ENCODE measurements at regions not wholly inside any gene's neighbourhood (a gene's known extent, or its start where the extent isn't known, plus 50 kb on each side); places are given as distances from the start of the nearest gene placed in this dataset.

GRCh38 chr7:94205529-94205928 lies 189.2 kb upstream of the COL1A2 start:
- Histone ChIP-seq H3K9ac (replicated peaks in 1 of 4; ENCODE audit: extremely low read depth in 1 of 4, low read depth in 3 of 4, low read length in 3 of 4) (no peak overlapping the region), H4K5ac (ENCODE audit: insufficient read length, low read depth, low read length) (no peak overlapping the region), H3K36me3 (ENCODE audit: control insufficient read depth in 2 of 4, insufficient read depth in 4 of 4, low read length in 3 of 4) (no peaks in the 10 kb centered on the region), H2BK15ac (ENCODE audit: low read length) (no peak overlapping the region), H4K91ac (replicated peaks; ENCODE audit: insufficient read length, low read length) (no peak overlapping the region), H3K27me3 (replicated peaks in 1 of 4; ENCODE audit: control insufficient read depth in 3 of 4, extremely low read depth in 1 of 4, insufficient read depth in 3 of 4, low read length in 3 of 4) (no peaks in the 10 kb centered on the region), H2BK5ac (ENCODE audit: low read depth, low read length) (no peak overlapping the region), H3K23me2 (ENCODE audit: low read depth, low read length) (no peaks in the 10 kb centered on the region), H2BK12ac (ENCODE audit: low read depth, low read length) (no peak overlapping the region), H3K4me1 (replicated peaks in 1 of 4; ENCODE audit: control insufficient read depth in 3 of 4, insufficient read depth in 4 of 4, low read length in 3 of 4) (no peaks in the 10 kb centered on the region), H3K4me2 (ENCODE audit: insufficient read depth in 1 of 2, low read depth in 2 of 2, low read length in 2 of 2) (no peak overlapping the region), H4K8ac (ENCODE audit: extremely low read depth, insufficient read depth, low read length) (no peak overlapping the region), H4K20me1 (replicated peaks in 1 of 2; ENCODE audit: control insufficient read depth in 1 of 2, insufficient read depth in 2 of 2, low read length in 2 of 2) (no peaks in the 10 kb centered on the region), H2AFZ (ENCODE audit: low read length) (no peak overlapping the region), H2BK120ac (replicated peaks; ENCODE audit: low read depth, low read length) (no peak overlapping the region), H3K9me3 (ENCODE audit: insufficient read depth in 2 of 2, low read depth in 1 of 2, low read length in 1 of 2) (no peaks in the 10 kb centered on the region), H2AK5ac (ENCODE audit: low read depth, low read length) (no peak overlapping the region), H3K4ac (replicated peaks; ENCODE audit: insufficient read length, low read depth, low read length) (no peak overlapping the region), H3K79me1 (ENCODE audit: low read depth, low read length) (no peaks in the 10 kb centered on the region), H3K27ac (ENCODE audit: low read depth, low read length) (no peak overlapping the region), H3K18ac (ENCODE audit: extremely low read depth, low read length) (no peak overlapping the region), H3K14ac (ENCODE audit: insufficient read length) (no peak overlapping the region), H2BK20ac (ENCODE audit: low read length) (no peak overlapping the region), H3K4me3 (ENCODE audit: extremely low read depth in 1 of 4, insufficient read depth in 2 of 4, low read depth in 3 of 4, low read length in 4 of 4) (no peak overlapping the region), H3K56ac (replicated peaks; ENCODE audit: insufficient read length, low read depth, low read length) (no peak overlapping the region), H3K23ac (ENCODE audit: insufficient read length) (no peak overlapping the region), H3K79me2 (ENCODE audit: control insufficient read depth in 1 of 2, insufficient read depth in 2 of 2, low read length in 2 of 2) (no peaks in the 10 kb centered on the region)
- POLR2A ChIA-PET (ENCODE audit: partially characterized antibody), result no interaction called here
- FAIRE-seq (no peak), DNase-seq (ENCODE audit: low read depth in 1 of 2, low spot score in 2 of 2) (no peak)
- no peak for TF ChIP-seq CBX5 (IDR thresholded peaks at IDR 0.05; ENCODE audit: low read depth, low read length)
- TF ChIP-seq FOSL1 (IDR thresholded peaks at IDR 0.05; ENCODE audit: insufficient read depth, low read depth, low read length), result no peak
- no peak for TF ChIP-seq TEAD4 (IDR thresholded peaks at IDR 0.05; ENCODE audit: low read depth, low read length)
- TF ChIP-seq CBX8 (IDR thresholded peaks at IDR 0.05; ENCODE audit: borderline replicate concordance, low read depth, low read length), result no peak
- TF ChIP-seq NANOG (IDR thresholded peaks at IDR 0.05; ENCODE audit: insufficient read depth, low read depth, low read length, poor library complexity, severe bottlenecking), result no peak
- TF ChIP-seq RNF2 (IDR thresholded peaks at IDR 0.05; ENCODE audit: borderline replicate concordance, low read depth, low read length, missing control alignments, poor library complexity, severe bottlenecking), result no peak
- no peak for TF ChIP-seq BRCA1 (IDR thresholded peaks at IDR 0.05; ENCODE audit: low read depth, low read length)
- no peak for TF ChIP-seq TCF12 (IDR thresholded peaks at IDR 0.05; ENCODE audit: low read depth, low read length)
- TF ChIP-seq RBBP5 (IDR thresholded peaks at IDR 0.05; ENCODE audit: borderline replicate concordance, low read depth, low read length), result no peak
- TF ChIP-seq TAF1 (IDR thresholded peaks at IDR 0.05; ENCODE audit: low read depth, low read length), result no peak
- no peak for TF ChIP-seq RXRA (IDR thresholded peaks at IDR 0.05; ENCODE audit: insufficient read depth, low read depth, low read length)
- TF ChIP-seq CHD1 (IDR thresholded peaks at IDR 0.05; ENCODE audit: low read depth, low read length), result no peak
- TF ChIP-seq YY1 (IDR thresholded peaks at IDR 0.05; ENCODE audit: low read depth, low read length), result no peak
- TF ChIP-seq SIX5 (IDR thresholded peaks at IDR 0.05; ENCODE audit: low read depth, low read length), result no peak
- TF ChIP-seq ASH2L (IDR thresholded peaks at IDR 0.05; ENCODE audit: low read length), result no peak
- no peak for TF ChIP-seq EGR1 (IDR thresholded peaks at IDR 0.05; ENCODE audit: borderline replicate concordance, low read depth, low read length)
- WGBS, 2 experiments (ENCODE audit: extremely low coverage in 1 of 2, insufficient coverage in 1 of 2, insufficient read length in 1 of 2, insufficient replicate concordance in 2 of 2, low coverage in 1 of 2, low lambda C conversion rate in 2 of 2, missing lambda C conversion rate in 1 of 2), result 91% methylated on average over 2 of the region's 2 CpGs; no CpG with 5 or more reads in 1 of the 2 experiments
- CTCF ChIA-PET (ENCODE audit: partially characterized antibody), result interaction anchor here (0.6 to 1.5 kb wide), 3 partner anchors 10 to 303 kb away, joined by 3 to 4 read pairs (median 3); no protein-coding TSS in a partner anchor

All from H1 (cell line).